ENCODE measurements at regions not wholly inside any gene's neighbourhood (a gene's known extent, or its start where the extent isn't known, plus 50 kb on each side); places are given as distances from the start of the nearest gene placed in this dataset.

DNA sequence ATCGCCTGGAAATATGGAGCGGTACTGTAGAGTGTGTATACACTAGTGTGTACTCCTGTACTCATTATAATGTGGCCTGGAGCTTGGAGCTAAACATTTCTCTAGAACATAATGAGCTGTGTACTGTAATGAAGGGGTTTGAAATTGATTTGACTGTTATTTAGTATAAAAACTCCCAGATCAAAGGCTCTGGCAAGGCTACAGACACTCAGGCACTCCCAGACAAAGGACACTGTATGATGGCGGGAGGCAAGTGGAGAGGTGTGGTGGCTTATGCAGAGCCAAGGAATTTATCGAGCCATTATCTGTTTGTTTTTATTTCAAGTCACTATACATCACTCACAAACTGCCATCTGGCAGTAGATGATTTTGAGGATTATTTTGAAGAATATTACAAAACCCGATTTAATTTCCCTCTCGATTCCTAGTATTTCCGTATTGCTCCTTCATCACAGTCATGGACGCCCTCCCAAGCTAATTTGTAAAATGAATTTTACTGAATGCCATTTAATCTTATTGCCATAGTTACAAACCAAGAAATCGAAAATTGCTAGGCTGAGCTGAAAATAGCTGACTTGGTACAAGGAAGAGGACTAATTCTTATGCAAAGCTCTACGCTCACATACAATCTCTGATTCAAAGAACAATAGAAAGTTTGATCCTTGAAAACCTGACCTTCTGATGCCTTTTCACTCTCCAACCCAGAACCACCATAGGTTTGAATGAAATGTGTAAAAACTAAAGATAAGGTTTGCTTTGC is 240.2 kb upstream of the SEMA6A start:
- intact Hi-C loops (cut with DNase I; ENCODE audit: low total_unique reads) = no loop called here
- Histone ChIP-seq H3K27me3 (no peaks in the 10 kb centered on the region), H3K4me3 (no peak overlapping the region), H3K36me3 (no peaks in the 10 kb centered on the region), H3K9me3 (no peaks in the 10 kb centered on the region), H3K4me1 (no peaks in the 10 kb centered on the region), H3K27ac (no peak overlapping the region)
- 82 to 92% (median 83%) methylated on average over 10 of the region's 10 CpGs for WGBS, 5 donors
- TF ChIP-seq POLR2A (IDR thresholded peaks at IDR 0.05) (no peak), CTCF (IDR thresholded peaks at IDR 0.05) (no peak)
- no peak for DNase-seq

- no peaks in the 10 kb centered on the region for H3K4me1 ChIP-seq
- intact Hi-C loops (cut with DNase I; ENCODE audit: low total_unique reads) = no loop called here
- H3K27ac ChIP-seq = no peak overlapping the region
- no peak overlapping the region for H3K4me3 ChIP-seq
- H3K27me3 ChIP-seq = no peaks in the 10 kb centered on the region
- no peak for TF ChIP-seq POLR2A (IDR thresholded peaks at IDR 0.05)
- no peak for TF ChIP-seq POLR2AphosphoS5 (IDR thresholded peaks at IDR 0.05)
- TF ChIP-seq EP300 (IDR thresholded peaks at IDR 0.05) = no peak
- TF ChIP-seq CTCF (IDR thresholded peaks at IDR 0.05) = no peak
- WGBS, 5 donors = 60 to 91% (median 65%) methylated on average over 2 of the region's 2 CpGs
- no peaks in the 10 kb centered on the region for H3K36me3 ChIP-seq
- DNase-seq = no peak
- H3K9me3 ChIP-seq = no peaks in the 10 kb centered on the region
These were observed 239.3 kb upstream of the SEMA6A start for GRCh38 chr5:116813906-116814305.

DNA sequence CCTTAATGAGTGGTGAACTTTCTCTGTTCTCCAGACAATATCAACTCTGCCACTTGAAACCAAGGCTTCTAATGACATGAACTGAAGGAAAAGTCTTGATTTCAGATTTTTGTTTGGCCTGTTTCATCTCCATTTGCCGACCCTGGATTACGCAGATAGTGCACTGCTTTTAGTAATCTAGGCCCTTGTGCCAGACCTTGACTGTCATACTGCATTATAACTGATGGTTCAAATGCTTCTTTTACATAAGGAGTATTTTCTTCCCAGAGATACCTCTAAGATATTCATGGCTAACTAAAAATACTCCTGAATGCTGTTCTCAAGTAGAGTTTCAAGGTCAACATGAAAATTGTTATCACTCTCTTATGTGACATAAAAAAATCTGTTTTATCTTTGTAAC is 238.7 kb upstream of the SEMA6A start:
- Histone ChIP-seq H3K4me3 (no peak overlapping the region), H3K27ac (no peak overlapping the region), H3K27me3 (no peaks in the 10 kb centered on the region), H3K4me1 (no peaks in the 10 kb centered on the region), H3K36me3 (no peaks in the 10 kb centered on the region), H3K9me3 (no peaks in the 10 kb centered on the region)
- no peak for DNase-seq
- intact Hi-C loops (cut with DNase I; ENCODE audit: low total_unique reads) = no loop called here
- no peak for TF ChIP-seq POLR2A (IDR thresholded peaks at IDR 0.05)
- TF ChIP-seq EP300 (IDR thresholded peaks at IDR 0.05) = no peak
- no peak for TF ChIP-seq POLR2AphosphoS5 (IDR thresholded peaks at IDR 0.05)
- no peak for TF ChIP-seq CTCF (IDR thresholded peaks at IDR 0.05)
- WGBS, 5 donors = 91 to 100% (median 96%) methylated on average over 2 of the region's 2 CpGs

DNA sequence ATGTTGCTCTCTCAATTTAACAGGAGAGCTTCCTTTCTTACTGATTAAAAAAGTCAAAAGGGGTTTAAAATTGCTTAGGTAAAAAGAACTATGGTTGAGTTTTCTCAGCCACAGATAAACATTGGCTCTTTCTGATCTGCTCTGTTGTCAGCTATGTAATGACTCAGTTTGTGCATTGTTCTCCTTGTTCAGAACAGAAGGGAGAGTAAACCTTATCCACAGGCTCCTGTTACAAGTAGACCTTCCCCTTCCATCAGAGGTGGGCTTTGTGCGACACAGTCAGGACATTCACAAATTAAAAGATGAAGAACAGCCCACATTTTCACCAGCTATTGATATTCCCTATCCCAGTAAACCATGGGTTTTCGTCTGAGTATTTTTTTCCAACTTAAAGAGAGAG is 236.3 kb upstream of the SEMA6A start:
- no peak for DNase-seq
- TF ChIP-seq POLR2A (IDR thresholded peaks at IDR 0.05) (no peak), EP300 (IDR thresholded peaks at IDR 0.05) (no peak), CTCF (IDR thresholded peaks at IDR 0.05) (no peak), POLR2AphosphoS5 (IDR thresholded peaks at IDR 0.05) (no peak)
- intact Hi-C loops (cut with DNase I; ENCODE audit: low total_unique reads) = no loop called here
- Histone ChIP-seq H3K36me3 (no peaks in the 10 kb centered on the region), H3K4me1 (no peaks in the 10 kb centered on the region), H3K27me3 (no peaks in the 10 kb centered on the region), H3K27ac (no peak overlapping the region), H3K4me3 (no peak overlapping the region), H3K9me3 (no peaks in the 10 kb centered on the region)
- 48 to 69% (median 57%) methylated on average over 2 of the region's 2 CpGs for WGBS, 5 donors
